GM23338 (cell line): ENCODE measurements at regions not wholly inside any gene's neighbourhood (a gene's known extent, or its start where the extent isn't known, plus 50 kb on each side); places are given as distances from the start of the nearest gene placed in this dataset.

Source experiments
- CREB1 ChIP-seq: fragments of 250-450 bp; sonication (Bioruptor Pico); IDR thresholded peaks from 2 replicates; pipeline ENCODE4 v1.5.0; 2020; ENCODE audit warnings: low read depth, mild to moderate bottlenecking, moderate library complexity
- EZH2 ChIP-seq: fragments of 200-600 bp; sonication (generic); IDR thresholded peaks from one replicate; pipeline ENCODE4 v1.8.0; 2017; ENCODE audit warnings: antibody characterized with exemption, mild to moderate bottlenecking, low read depth; ENCODE audit not compliant: unreplicated experiment
- EZH2phosphoT487 ChIP-seq: fragments of 200-600 bp; sonication (generic); IDR thresholded peaks from one replicate; pipeline ENCODE4 v1.8.1; 2018; ENCODE audit warnings: antibody characterized with exemption; ENCODE audit not compliant: unreplicated experiment
- JUNB ChIP-seq: IDR thresholded peaks from one replicate; pipeline ENCODE4 v1.6.1; 2016; ENCODE audit warnings: antibody characterized with exemption; ENCODE audit not compliant: unreplicated experiment
- NANOG ChIP-seq: IDR thresholded peaks from 2 replicates; pipeline ENCODE4 v1.6.1; 2016; ENCODE audit warnings: antibody characterized with exemption, borderline replicate concordance
- POLR2AphosphoS5 ChIP-seq: IDR thresholded peaks from 2 replicates; pipeline ENCODE4 v1.6.1; 2016; ENCODE audit warnings: antibody characterized with exemption, low read depth
- STAT1 ChIP-seq: IDR thresholded peaks from one replicate; pipeline ENCODE4 v1.6.1; 2016; ENCODE audit warnings: antibody characterized with exemption; ENCODE audit not compliant: unreplicated experiment
- ZNF114 ChIP-seq: fragments of 250-450 bp; sonication (Bioruptor Pico); IDR thresholded peaks from 2 replicates; pipeline ENCODE4 v1.5.0; 2020; ENCODE audit warnings: mild to moderate bottlenecking, moderate library complexity
- ZNF331 ChIP-seq: fragments of 250-450 bp; sonication (Bioruptor Pico); IDR thresholded peaks from 2 replicates; pipeline ENCODE4 v1.5.0; 2020; ENCODE audit warnings: low read depth, mild to moderate bottlenecking, moderate library complexity
- TF ChIP-seq, protein P1 (sequence below), 2 experiments: fragments of 200-600 bp in 1 of 2; sonication (generic) in 1 of 2; conservative IDR thresholded peaks; 2 replicates each; pipeline versions ENCODE4 v1.5.1 to v1.6.1; 2016 to 2017; ENCODE audit warnings: antibody characterized with exemption in 2 of 2, low read depth in 2 of 2, mild to moderate bottlenecking in 2 of 2, moderate library complexity in 1 of 2
- TF ChIP-seq, protein P2 (sequence below): IDR thresholded peaks from 2 replicates; pipeline ENCODE4 v1.6.1; 2016; ENCODE audit warnings: antibody characterized with exemption
- TF ChIP-seq, protein P3 (sequence below): IDR thresholded peaks from one replicate; pipeline ENCODE4 v1.6.1; 2018; ENCODE audit warnings: antibody characterized with exemption; ENCODE audit not compliant: unreplicated experiment
- TF ChIP-seq, protein P4 (sequence below): fragments of 250-450 bp; sonication (Bioruptor Pico); IDR thresholded peaks from 2 replicates; pipeline ENCODE4 v1.5.0; 2020; ENCODE audit warnings: mild to moderate bottlenecking, moderate library complexity

DNA sequence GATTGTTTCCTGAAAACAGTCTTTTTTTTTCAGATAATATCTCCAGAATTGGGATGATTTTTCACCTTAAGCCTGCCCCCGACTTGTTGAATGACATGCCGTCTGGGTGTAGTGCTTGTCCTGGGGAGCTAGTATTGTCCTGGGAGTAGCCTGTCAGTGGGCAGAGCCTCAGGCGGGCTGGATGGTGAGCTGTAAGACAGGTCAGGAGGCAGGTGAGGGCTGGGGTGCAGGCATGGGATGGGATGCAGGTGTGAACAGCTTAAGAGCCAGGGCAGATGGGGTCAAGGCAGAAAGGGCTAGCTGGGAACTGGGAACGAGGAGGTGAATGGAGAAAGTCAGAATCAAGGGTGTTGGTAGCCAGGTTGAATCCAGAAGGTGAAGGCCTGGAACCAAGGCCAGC lies 200.2 kb downstream of the CSNK2A3 start:
- TF ChIP-seq, protein P1, sequence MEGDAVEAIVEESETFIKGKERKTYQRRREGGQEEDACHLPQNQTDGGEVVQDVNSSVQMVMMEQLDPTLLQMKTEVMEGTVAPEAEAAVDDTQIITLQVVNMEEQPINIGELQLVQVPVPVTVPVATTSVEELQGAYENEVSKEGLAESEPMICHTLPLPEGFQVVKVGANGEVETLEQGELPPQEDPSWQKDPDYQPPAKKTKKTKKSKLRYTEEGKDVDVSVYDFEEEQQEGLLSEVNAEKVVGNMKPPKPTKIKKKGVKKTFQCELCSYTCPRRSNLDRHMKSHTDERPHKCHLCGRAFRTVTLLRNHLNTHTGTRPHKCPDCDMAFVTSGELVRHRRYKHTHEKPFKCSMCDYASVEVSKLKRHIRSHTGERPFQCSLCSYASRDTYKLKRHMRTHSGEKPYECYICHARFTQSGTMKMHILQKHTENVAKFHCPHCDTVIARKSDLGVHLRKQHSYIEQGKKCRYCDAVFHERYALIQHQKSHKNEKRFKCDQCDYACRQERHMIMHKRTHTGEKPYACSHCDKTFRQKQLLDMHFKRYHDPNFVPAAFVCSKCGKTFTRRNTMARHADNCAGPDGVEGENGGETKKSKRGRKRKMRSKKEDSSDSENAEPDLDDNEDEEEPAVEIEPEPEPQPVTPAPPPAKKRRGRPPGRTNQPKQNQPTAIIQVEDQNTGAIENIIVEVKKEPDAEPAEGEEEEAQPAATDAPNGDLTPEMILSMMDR (conservative IDR thresholded peaks at IDR 0.05; ENCODE audit: low read depth in 2 of 2), result no peak
- TF ChIP-seq, protein P2, sequence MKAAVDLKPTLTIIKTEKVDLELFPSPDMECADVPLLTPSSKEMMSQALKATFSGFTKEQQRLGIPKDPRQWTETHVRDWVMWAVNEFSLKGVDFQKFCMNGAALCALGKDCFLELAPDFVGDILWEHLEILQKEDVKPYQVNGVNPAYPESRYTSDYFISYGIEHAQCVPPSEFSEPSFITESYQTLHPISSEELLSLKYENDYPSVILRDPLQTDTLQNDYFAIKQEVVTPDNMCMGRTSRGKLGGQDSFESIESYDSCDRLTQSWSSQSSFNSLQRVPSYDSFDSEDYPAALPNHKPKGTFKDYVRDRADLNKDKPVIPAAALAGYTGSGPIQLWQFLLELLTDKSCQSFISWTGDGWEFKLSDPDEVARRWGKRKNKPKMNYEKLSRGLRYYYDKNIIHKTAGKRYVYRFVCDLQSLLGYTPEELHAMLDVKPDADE, result no peak
- TF ChIP-seq EZH2phosphoT487, result no peak
- no peak for TF ChIP-seq EZH2
- TF ChIP-seq CREB1, result no peak
- no peak for TF ChIP-seq JUNB
- TF ChIP-seq POLR2AphosphoS5, result no peak
- TF ChIP-seq, protein P3, sequence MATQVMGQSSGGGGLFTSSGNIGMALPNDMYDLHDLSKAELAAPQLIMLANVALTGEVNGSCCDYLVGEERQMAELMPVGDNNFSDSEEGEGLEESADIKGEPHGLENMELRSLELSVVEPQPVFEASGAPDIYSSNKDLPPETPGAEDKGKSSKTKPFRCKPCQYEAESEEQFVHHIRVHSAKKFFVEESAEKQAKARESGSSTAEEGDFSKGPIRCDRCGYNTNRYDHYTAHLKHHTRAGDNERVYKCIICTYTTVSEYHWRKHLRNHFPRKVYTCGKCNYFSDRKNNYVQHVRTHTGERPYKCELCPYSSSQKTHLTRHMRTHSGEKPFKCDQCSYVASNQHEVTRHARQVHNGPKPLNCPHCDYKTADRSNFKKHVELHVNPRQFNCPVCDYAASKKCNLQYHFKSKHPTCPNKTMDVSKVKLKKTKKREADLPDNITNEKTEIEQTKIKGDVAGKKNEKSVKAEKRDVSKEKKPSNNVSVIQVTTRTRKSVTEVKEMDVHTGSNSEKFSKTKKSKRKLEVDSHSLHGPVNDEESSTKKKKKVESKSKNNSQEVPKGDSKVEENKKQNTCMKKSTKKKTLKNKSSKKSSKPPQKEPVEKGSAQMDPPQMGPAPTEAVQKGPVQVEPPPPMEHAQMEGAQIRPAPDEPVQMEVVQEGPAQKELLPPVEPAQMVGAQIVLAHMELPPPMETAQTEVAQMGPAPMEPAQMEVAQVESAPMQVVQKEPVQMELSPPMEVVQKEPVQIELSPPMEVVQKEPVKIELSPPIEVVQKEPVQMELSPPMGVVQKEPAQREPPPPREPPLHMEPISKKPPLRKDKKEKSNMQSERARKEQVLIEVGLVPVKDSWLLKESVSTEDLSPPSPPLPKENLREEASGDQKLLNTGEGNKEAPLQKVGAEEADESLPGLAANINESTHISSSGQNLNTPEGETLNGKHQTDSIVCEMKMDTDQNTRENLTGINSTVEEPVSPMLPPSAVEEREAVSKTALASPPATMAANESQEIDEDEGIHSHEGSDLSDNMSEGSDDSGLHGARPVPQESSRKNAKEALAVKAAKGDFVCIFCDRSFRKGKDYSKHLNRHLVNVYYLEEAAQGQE, result no peak
- TF ChIP-seq ZNF114 (CRISPR knock-in tag), result no peak
- TF ChIP-seq ZNF331 (CRISPR knock-in tag), result no peak
- TF ChIP-seq NANOG, result no peak
- TF ChIP-seq, protein P4, sequence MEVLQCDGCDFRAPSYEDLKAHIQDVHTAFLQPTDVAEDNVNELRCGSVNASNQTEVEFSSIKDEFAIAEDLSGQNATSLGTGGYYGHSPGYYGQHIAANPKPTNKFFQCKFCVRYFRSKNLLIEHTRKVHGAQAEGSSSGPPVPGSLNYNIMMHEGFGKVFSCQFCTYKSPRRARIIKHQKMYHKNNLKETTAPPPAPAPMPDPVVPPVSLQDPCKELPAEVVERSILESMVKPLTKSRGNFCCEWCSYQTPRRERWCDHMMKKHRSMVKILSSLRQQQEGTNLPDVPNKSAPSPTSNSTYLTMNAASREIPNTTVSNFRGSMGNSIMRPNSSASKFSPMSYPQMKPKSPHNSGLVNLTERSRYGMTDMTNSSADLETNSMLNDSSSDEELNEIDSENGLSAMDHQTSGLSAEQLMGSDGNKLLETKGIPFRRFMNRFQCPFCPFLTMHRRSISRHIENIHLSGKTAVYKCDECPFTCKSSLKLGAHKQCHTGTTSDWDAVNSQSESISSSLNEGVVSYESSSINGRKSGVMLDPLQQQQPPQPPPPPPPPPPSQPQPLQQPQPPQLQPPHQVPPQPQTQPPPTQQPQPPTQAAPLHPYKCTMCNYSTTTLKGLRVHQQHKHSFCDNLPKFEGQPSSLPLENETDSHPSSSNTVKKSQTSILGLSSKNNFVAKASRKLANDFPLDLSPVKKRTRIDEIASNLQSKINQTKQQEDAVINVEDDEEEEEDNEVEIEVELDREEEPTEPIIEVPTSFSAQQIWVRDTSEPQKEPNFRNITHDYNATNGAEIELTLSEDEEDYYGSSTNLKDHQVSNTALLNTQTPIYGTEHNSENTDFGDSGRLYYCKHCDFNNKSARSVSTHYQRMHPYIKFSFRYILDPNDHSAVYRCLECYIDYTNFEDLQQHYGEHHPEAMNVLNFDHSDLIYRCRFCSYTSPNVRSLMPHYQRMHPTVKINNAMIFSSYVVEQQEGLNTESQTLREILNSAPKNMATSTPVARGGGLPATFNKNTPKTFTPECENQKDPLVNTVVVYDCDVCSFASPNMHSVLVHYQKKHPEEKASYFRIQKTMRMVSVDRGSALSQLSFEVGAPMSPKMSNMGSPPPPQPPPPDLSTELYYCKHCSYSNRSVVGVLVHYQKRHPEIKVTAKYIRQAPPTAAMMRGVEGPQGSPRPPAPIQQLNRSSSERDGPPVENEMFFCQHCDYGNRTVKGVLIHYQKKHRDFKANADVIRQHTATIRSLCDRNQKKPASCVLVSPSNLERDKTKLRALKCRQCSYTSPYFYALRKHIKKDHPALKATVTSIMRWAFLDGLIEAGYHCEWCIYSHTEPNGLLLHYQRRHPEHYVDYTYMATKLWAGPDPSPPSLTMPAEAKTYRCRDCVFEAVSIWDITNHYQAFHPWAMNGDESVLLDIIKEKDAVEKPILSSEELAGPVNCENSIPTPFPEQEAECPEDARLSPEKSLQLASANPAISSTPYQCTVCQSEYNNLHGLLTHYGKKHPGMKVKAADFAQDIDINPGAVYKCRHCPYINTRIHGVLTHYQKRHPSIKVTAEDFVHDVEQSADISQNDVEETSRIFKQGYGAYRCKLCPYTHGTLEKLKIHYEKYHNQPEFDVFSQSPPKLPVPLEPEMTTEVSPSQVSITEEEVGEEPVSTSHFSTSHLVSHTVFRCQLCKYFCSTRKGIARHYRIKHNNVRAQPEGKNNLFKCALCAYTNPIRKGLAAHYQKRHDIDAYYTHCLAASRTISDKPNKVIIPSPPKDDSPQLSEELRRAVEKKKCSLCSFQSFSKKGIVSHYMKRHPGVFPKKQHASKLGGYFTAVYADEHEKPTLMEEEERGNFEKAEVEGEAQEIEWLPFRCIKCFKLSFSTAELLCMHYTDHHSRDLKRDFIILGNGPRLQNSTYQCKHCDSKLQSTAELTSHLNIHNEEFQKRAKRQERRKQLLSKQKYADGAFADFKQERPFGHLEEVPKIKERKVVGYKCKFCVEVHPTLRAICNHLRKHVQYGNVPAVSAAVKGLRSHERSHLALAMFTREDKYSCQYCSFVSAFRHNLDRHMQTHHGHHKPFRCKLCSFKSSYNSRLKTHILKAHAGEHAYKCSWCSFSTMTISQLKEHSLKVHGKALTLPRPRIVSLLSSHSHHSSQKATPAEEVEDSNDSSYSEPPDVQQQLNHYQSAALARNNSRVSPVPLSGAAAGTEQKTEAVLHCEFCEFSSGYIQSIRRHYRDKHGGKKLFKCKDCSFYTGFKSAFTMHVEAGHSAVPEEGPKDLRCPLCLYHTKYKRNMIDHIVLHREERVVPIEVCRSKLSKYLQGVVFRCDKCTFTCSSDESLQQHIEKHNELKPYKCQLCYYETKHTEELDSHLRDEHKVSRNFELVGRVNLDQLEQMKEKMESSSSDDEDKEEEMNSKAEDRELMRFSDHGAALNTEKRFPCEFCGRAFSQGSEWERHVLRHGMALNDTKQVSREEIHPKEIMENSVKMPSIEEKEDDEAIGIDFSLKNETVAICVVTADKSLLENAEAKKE, result no peak
- TF ChIP-seq STAT1, result no peak
